Retinal pigment epithelial cell (primary cell): ENCODE measurements at regions not wholly inside any gene's neighbourhood (a gene's known extent, or its start where the extent isn't known, plus 50 kb on each side); places are given as distances from the start of the nearest gene placed in this dataset.
"Not testable (repeated sequence)": the region's sequence is repeated elsewhere in the genome, so short reads cannot be mapped to it uniquely, and the experiment has no call there.

ENCODE experiments used
- DNase-seq: peaks from one replicate; pipeline ENCODE4 v3.0.0-alpha.2; 2010; ENCODE audit warnings: low read depth
- H3K4me3 ChIP-seq: 2 replicates; pipeline ENCODE4 v1.5.1; 2011; ENCODE audit warnings: mild to moderate bottlenecking, low read length, control low read depth, moderate library complexity
- CTCF ChIP-seq: conservative IDR thresholded peaks from 2 replicates; pipeline ENCODE4 v1.5.1; 2011; ENCODE audit warnings: low read depth, low read length, control low read depth, inconsistent platforms

- no peak for DNase-seq
- TF ChIP-seq CTCF, result no peak
- H3K4me3 ChIP-seq, result no peak overlapping the region
These were observed 77.4 kb upstream of the PPARGC1A start for GRCh38 chr4:23967281-23967680.

- TF ChIP-seq CTCF, result peak; percentile 66
- no peak for DNase-seq
- H3K4me3 ChIP-seq, result no peak overlapping the region
These were observed 76.9 kb upstream of the PPARGC1A start for GRCh38 chr4:23966725-23967124.

- TF ChIP-seq CTCF, result no peak
These were observed 72.6 kb upstream of the PPARGC1A start for GRCh38 chr4:23962462-23962861.

GRCh38 chr4:23961395-23961794, 71.5 kb upstream of the PPARGC1A start:
- not testable (repeated sequence) for DNase-seq, H3K4me3 ChIP-seq

More at GRCh38 chr4:23962462-23962861, 72.6 kb upstream of the PPARGC1A start:
- no peak overlapping the region for H3K4me3 ChIP-seq
- no peak for DNase-seq

- no peak for DNase-seq
- H3K4me3 ChIP-seq, result no peak overlapping the region
- no peak for TF ChIP-seq CTCF
These were observed 69.7 kb upstream of the PPARGC1A start for GRCh38 chr4:23959396-23960148.

- DNase-seq, result no peak
These were observed 68.9 kb upstream of the PPARGC1A start for GRCh38 chr4:23958749-23959148.

GRCh38 chr4:23957465-23957864, 67.6 kb upstream of the PPARGC1A start:
- DNase-seq, result no peak
- H3K4me3 ChIP-seq, result no peak overlapping the region
- TF ChIP-seq CTCF, result no peak

More at GRCh38 chr4:23958749-23959148, 68.9 kb upstream of the PPARGC1A start:
- no peak overlapping the region for H3K4me3 ChIP-seq
- no peak for TF ChIP-seq CTCF
